HG02943 (cell line): ENCODE measurements at regions not wholly inside any gene's neighbourhood (a gene's known extent, or its start where the extent isn't known, plus 50 kb on each side); places are given as distances from the start of the nearest gene placed in this dataset.
"Not testable (repeated sequence)": the region's sequence is repeated elsewhere in the genome, so short reads cannot be mapped to it uniquely, and the experiment has no call there.

Experiments
- ATAC-seq: cut with Tn5 transposase; IDR thresholded peaks from one replicate; pipeline ENCODE4 v1.9.1; 2021; ENCODE audit warnings: mild to moderate bottlenecking, low read depth, moderate library complexity; ENCODE audit not compliant: unreplicated experiment

- no peak for ATAC-seq
Observed at GRCh38 chr5:130964231-130965202, 200.5 kb downstream of the HINT1 start.

- no peak for ATAC-seq
Observed at GRCh38 chr5:130963798-130964197, 201.3 kb downstream of the HINT1 start.

GRCh38 chr5:130957151-130957550 is 207.9 kb downstream of the HINT1 start:
- no peak for ATAC-seq

DNA sequence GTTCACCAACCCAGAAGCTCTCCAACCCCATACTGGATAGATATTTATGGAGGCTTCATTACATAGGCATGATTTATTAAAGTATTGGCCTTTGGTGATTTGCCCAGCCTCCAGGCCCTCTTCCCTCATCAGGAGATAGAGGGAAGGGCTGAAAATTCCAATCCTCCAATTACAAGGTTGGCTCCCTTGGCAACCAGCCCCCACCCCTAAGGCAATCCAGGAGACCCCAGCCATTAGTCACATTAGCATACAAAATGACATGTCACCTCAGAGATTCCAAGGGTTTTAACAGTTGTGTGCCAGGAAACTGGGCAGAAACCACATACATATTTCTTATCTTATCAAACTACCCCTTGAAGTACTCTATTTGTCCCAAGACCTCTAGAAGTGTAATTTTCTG is 210.0 kb downstream of the HINT1 start:
- no peak for ATAC-seq

GRCh38 chr5:130954336-130954735 is 210.7 kb downstream of the HINT1 start:
- no peak for ATAC-seq

- ATAC-seq: no peak
Observed at GRCh38 chr5:130939059-130939458, 226.0 kb downstream of the HINT1 start.

DNA sequence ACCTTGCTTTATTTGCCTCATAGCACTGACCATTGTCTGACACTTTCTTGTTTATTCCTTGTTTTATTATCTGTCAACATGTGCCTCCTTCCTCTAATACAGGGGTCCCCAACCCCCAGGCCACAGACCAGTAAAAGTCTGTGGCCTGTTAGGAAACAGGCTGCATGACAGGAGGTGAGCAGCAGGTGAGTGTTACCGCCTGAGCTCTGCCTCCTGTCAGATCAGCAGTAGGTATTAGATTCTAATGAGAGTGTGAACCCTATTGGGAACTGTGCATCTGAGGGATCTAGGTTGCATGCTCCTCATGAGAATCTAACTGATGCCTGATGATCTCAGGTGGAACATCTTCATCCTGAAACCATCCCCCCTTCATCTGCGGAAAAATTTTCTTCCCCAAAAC is 228.0 kb downstream of the HINT1 start:
- no peak for ATAC-seq

GRCh38 chr5:130923543-130924124 is 241.4 kb downstream of the HINT1 start:
- no peak for ATAC-seq

GRCh38 chr5:130912088-130912487 is 253.0 kb downstream of the HINT1 start:
- no peak for ATAC-seq

DNA sequence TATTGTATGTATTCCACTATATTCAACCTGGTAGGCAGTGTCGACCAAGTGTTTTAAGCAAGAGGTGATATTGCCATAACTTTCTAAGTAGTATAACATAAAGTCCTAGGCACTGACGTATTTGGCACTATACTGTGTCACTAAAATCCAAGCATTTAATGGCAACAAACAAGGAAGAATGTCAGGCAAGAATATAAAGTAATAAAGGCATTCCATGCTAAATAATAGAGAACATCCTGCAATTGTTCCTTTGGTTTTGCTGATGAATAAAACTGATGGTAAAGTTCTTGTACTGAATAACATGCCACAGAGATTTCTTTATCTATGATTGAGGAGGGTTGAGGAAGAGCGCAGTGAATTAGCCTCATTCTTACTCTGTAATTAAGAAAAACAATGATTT is 256.9 kb downstream of the HINT1 start:
- ATAC-seq: no peak

GRCh38 chr5:130897537-130898195 is 267.4 kb downstream of the HINT1 start:
- not testable (repeated sequence) for ATAC-seq

DNA sequence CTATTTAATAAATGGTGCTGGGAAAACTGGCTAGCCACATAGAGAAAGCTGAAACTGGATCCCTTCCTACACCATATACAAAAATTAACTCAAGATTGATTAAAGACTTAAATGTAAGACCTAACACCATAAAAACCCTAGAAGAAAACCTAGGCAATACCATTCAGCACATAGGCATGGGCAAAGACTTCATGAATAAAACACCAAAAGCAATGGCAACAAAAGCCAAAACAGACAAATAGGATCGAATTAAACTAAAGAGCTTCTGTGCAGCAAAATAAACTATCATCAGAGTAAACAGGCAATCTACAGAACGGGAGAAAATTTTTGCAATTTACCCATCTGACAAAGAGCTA is 267.9 kb downstream of the HINT1 start:
- not testable (repeated sequence) for ATAC-seq

- no peak for ATAC-seq
Observed at GRCh38 chr5:130896636-130897035, 268.4 kb downstream of the HINT1 start.

GRCh38 chr5:130893006-130893405 is 272.1 kb downstream of the HINT1 start:
- no peak for ATAC-seq

- no peak for ATAC-seq
Observed at GRCh38 chr5:130890610-130891009, 274.4 kb downstream of the HINT1 start.

DNA sequence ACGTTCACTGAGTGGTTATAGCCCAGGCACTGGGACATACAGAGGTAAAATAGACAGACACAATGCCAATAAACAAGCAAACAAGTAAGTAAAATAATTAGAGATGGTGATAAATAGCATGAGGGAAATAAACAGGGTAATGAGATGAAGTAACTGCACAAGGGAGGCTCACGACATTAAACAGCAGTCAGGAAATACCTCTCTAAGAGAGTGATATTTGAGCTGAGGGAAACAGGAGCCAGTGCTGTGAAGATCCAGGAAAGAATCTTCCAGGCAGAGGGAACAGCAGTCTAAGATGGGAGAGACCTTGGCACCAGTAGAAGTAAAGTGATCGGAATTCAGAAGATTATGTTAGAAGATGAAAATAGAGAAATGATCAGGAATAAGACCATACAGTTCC is 279.4 kb downstream of the HINT1 start:
- no peak for ATAC-seq

- no peak for ATAC-seq
Observed at GRCh38 chr5:130885027-130885426, 280.0 kb downstream of the HINT1 start.

DNA sequence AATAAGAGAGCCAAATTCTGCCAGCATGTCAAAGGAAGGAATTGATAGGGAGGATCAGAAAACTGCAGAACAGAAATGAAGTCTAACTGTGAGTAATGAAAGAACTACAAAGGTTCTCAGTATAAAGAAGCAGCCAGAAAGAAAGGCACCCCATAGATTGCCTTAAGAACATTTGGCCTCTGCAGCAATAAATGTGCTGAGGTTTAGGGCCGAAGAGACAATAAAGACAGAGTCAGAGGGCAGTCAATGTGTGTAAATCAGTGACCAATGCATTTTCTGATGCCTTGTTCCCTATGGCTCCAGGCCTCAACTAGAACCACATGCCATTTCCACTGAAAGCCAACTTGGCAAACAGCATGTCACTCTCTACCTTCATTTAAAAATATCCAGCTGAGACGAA is 281.0 kb downstream of the HINT1 start:
- ATAC-seq: no peak

DNA sequence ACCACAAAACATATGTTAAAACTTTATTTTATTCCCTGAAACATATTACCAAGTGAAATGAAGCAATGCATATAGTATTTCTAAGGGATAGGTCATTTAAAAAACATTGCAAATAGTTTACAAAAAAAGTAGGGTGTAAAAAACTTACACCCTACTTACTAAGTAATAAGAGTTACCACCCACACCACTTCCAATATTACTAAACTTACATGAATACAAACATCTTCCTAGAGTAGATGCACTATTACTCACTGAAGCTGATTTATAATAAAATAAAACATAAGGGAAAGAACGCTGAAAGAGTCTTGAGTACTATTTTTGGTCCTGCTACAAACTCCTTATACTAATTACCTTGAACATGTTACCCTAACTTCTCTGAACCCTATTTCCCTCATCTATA is 289.4 kb downstream of the HINT1 start:
- no peak for ATAC-seq

DNA sequence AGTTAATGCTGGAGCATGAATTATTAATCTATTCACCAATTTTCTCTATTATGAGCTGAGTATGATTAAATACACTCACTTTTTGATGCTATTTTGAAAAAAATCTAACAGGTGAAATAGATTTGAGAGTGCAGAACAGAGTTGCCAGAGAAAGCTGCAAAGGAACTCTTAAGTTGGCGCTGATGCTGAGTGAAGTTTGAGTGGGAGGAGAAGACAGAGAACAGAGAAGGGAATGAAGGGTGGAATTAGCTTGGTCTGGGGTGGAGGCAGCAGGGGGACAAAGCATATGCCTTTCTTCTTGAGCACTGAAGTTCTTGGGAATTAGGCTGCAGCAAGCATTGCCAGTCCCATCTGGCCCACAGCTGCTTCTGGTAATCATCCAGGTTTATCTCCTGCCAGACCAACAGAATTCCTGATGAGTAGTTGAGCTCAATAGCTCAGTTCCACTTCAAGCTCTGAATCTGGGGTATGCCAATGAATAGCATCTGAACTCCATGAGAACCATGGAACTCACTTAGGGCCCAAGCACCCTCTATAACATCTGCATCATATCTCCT is 290.1 kb downstream of the HINT1 start:
- no peak for ATAC-seq
